GM19324 (cell line): ENCODE measurements at regions not wholly inside any gene's neighbourhood (a gene's known extent, or its start where the extent isn't known, plus 50 kb on each side); places are given as distances from the start of the nearest gene placed in this dataset.
"Not testable (repeated sequence)": the region's sequence is repeated elsewhere in the genome, so short reads cannot be mapped to it uniquely, and the experiment has no call there.

ENCODE experiments used
- ATAC-seq: cut with Tn5 transposase; IDR thresholded peaks from one replicate; pipeline ENCODE4 v1.9.1; 2021; ENCODE audit warnings: mild to moderate bottlenecking, moderate library complexity; ENCODE audit not compliant: unreplicated experiment, low FRiP score

- no peak for ATAC-seq
Observed at GRCh38 chr12:68984796-68985573, 52.0 kb upstream of the CPM start.

- ATAC-seq, result not testable (repeated sequence)
Observed at GRCh38 chr12:68997526-68997925, 64.6 kb upstream of the CPM start.

GRCh38 chr12:68998041-68998440 lies 65.1 kb upstream of the CPM start:
- ATAC-seq, result no peak

GRCh38 chr12:69000074-69000473 lies 67.1 kb upstream of the CPM start:
- no peak for ATAC-seq

- no peak for ATAC-seq
Observed at GRCh38 chr12:69000540-69001243, 67.7 kb upstream of the CPM start.

- no peak for ATAC-seq
Observed at GRCh38 chr12:69001251-69001650, 68.3 kb upstream of the CPM start.

GRCh38 chr12:69002969-69003368 lies 70.0 kb upstream of the CPM start:
- no peak for ATAC-seq

- ATAC-seq, result no peak
Observed at GRCh38 chr12:69003991-69004390, 71.0 kb upstream of the CPM start.

GRCh38 chr12:69007101-69007854 lies 74.3 kb upstream of the CPM start:
- no peak for ATAC-seq

GRCh38 chr12:69007855-69008351 lies 74.9 kb upstream of the CPM start:
- no peak for ATAC-seq

GRCh38 chr12:69008520-69008919 lies 75.5 kb upstream of the CPM start:
- ATAC-seq, result no peak

- no peak for ATAC-seq
Observed at GRCh38 chr12:69014047-69014446, 81.1 kb upstream of the CPM start.

GRCh38 chr12:69015017-69015416 lies 82.0 kb upstream of the CPM start:
- no peak for ATAC-seq

- no peak for ATAC-seq
Observed at GRCh38 chr12:69015831-69016230, 82.9 kb upstream of the CPM start.

- ATAC-seq, result no peak
Observed at GRCh38 chr12:69019082-69019481, 86.1 kb upstream of the CPM start.

GRCh38 chr12:69019910-69020309 lies 86.9 kb upstream of the CPM start:
- no peak for ATAC-seq

GRCh38 chr12:69022674-69023073 lies 89.7 kb upstream of the CPM start:
- no peak for ATAC-seq

- no peak for ATAC-seq
Observed at GRCh38 chr12:69023840-69024239, 90.9 kb upstream of the CPM start.

- ATAC-seq, result no peak
Observed at GRCh38 chr12:69024413-69024812, 91.4 kb upstream of the CPM start.

GRCh38 chr12:69024907-69025306 lies 91.9 kb upstream of the CPM start:
- no peak for ATAC-seq

- no peak for ATAC-seq
Observed at GRCh38 chr12:69026336-69026735, 93.4 kb upstream of the CPM start.
